HG03139 (cell line): ENCODE measurements at regions not wholly inside any gene's neighbourhood (a gene's known extent, or its start where the extent isn't known, plus 50 kb on each side); places are given as distances from the start of the nearest gene placed in this dataset.

Experiments
- ATAC-seq: cut with Tn5 transposase; IDR thresholded peaks from one replicate; pipeline ENCODE4 v1.9.1; 2021; ENCODE audit not compliant: unreplicated experiment

GRCh38 chr10:113319479-113319878 lies 233.4 kb upstream of the HABP2 start:
- ATAC-seq: no peak

GRCh38 chr10:113320211-113320610 lies 232.6 kb upstream of the HABP2 start:
- ATAC-seq: no peak

- ATAC-seq: no peak
These were observed 231.9 kb upstream of the HABP2 start for GRCh38 chr10:113320987-113321386.

GRCh38 chr10:113322843-113323242 lies 230.0 kb upstream of the HABP2 start:
- ATAC-seq: no peak

- ATAC-seq: no peak
These were observed 228.9 kb upstream of the HABP2 start for GRCh38 chr10:113323985-113324384.

- ATAC-seq: peak; percentile 77
These were observed 226.4 kb upstream of the HABP2 start for GRCh38 chr10:113326160-113327111.

GRCh38 chr10:113329121-113329596 lies 223.7 kb upstream of the HABP2 start:
- no peak for ATAC-seq

- no peak for ATAC-seq
These were observed 220.9 kb upstream of the HABP2 start for GRCh38 chr10:113331961-113332360.

GRCh38 chr10:113333313-113333712 lies 219.5 kb upstream of the HABP2 start:
- no peak for ATAC-seq

GRCh38 chr10:113335592-113335991 lies 217.3 kb upstream of the HABP2 start:
- ATAC-seq: no peak

- ATAC-seq: no peak
These were observed 216.2 kb upstream of the HABP2 start for GRCh38 chr10:113336549-113337130.

- ATAC-seq: no peak
These were observed 215.7 kb upstream of the HABP2 start for GRCh38 chr10:113337142-113337541.

- no peak for ATAC-seq
These were observed 213.7 kb upstream of the HABP2 start for GRCh38 chr10:113339121-113339520.

- no peak for ATAC-seq
These were observed 212.6 kb upstream of the HABP2 start for GRCh38 chr10:113340282-113340681.

- ATAC-seq: no peak
These were observed 211.7 kb upstream of the HABP2 start for GRCh38 chr10:113341138-113341537.

GRCh38 chr10:113345826-113346624 lies 206.8 kb upstream of the HABP2 start:
- no peak for ATAC-seq

GRCh38 chr10:113347508-113347907 lies 205.3 kb upstream of the HABP2 start:
- ATAC-seq: no peak

GRCh38 chr10:113348694-113349093 lies 204.2 kb upstream of the HABP2 start:
- ATAC-seq: no peak

GRCh38 chr10:113350311-113351040 lies 202.4 kb upstream of the HABP2 start:
- no peak for ATAC-seq

- ATAC-seq: no peak
These were observed 198.1 kb upstream of the HABP2 start for GRCh38 chr10:113354711-113355110.
